Natural killer cell (primary cell): ENCODE measurements at regions not wholly inside any gene's neighbourhood (a gene's known extent, or its start where the extent isn't known, plus 50 kb on each side); places are given as distances from the start of the nearest gene placed in this dataset.

Experiments
- ATAC-seq, 3 donors: fragments of 150-1000 bp in 2 of 3; fragments of 200-7000 bp in 1 of 3; cut with Tn5 transposase; 1 replicate in 1 of 3; 2 replicates in 2 of 3; pipeline ENCODE4 v1.10.0; 2021; ENCODE audit warnings: mild to moderate bottlenecking in 2 of 3, moderate library complexity in 2 of 3
- DNase-seq, 2 donors: peaks; one replicate each; pipeline versions ENCODE4 v3.0.0 to v3.0.0-alpha.2; 2013 to 2021; ENCODE audit warnings: mixed read lengths in 1 of 2
- H3K27ac ChIP-seq: one replicate; pipeline ENCODE4 v1.5.1; 2013; ENCODE audit warnings: mild to moderate bottlenecking, low read length
- H3K27me3 ChIP-seq: one replicate; pipeline ENCODE4 v1.6.1; 2013; ENCODE audit warnings: low read length; ENCODE audit not compliant: control insufficient read depth, insufficient read depth
- H3K36me3 ChIP-seq: one replicate; pipeline ENCODE4 v1.6.1; 2013; ENCODE audit warnings: low read length; ENCODE audit not compliant: control insufficient read depth, insufficient read depth
- H3K4me1 ChIP-seq: one replicate; pipeline ENCODE4 v1.6.1; 2013; ENCODE audit warnings: low read length; ENCODE audit not compliant: control insufficient read depth, insufficient read depth
- H3K4me3 ChIP-seq: one replicate; pipeline ENCODE4 v1.5.1; 2013; ENCODE audit warnings: low read length
- H3K9me3 ChIP-seq: one replicate; pipeline ENCODE4 v1.6.1; 2013; ENCODE audit warnings: low read length; ENCODE audit not compliant: control insufficient read depth, insufficient read depth
- H3K27ac Mint-ChIP-seq, 2 donors: one replicate each; pipeline ENCODE4 v1.8.0; 2022; ENCODE audit warnings: mild to moderate bottlenecking in 2 of 2, mixed read lengths in 2 of 2, moderate library complexity in 1 of 2
- H3K27me3 Mint-ChIP-seq, 2 donors: one replicate each; pipeline ENCODE4 v1.8.0; 2022; ENCODE audit warnings: low read depth in 2 of 2, mixed read lengths in 2 of 2
- H3K36me3 Mint-ChIP-seq: one replicate; pipeline ENCODE4 v1.8.0; 2022; ENCODE audit warnings: mixed read lengths
- H3K4me1 Mint-ChIP-seq, 2 donors: one replicate each; pipeline ENCODE4 v1.8.0; 2022; ENCODE audit warnings: mixed read lengths in 2 of 2
- H3K4me3 Mint-ChIP-seq: one replicate; pipeline ENCODE4 v1.8.0; 2022; ENCODE audit warnings: mild to moderate bottlenecking, moderate library complexity, mixed read lengths
- H3K9me3 Mint-ChIP-seq, 2 donors: one replicate each; pipeline ENCODE4 v1.8.0; 2022; ENCODE audit warnings: mixed read lengths in 2 of 2
- WGBS: methylation state at CpG from one replicate; pipeline ENCODE4 v1.1.7; 2013; ENCODE audit warnings: missing lambda C conversion rate; ENCODE audit not compliant: insufficient coverage; 5-methylcytosine and 5-hydroxymethylcytosine counted together
- intact Hi-C: fragments of 100-400 bp; cut with micrococcal nuclease; formaldehyde crosslinking; loops from one replicate; pipeline ENCODE4 v1.14.2; 2022
- TF ChIP-seq, protein P1 (sequence below): fragments of 200-600 bp; IDR thresholded peaks from one replicate; pipeline ENCODE4 v1.8.0; 2022; ENCODE audit warnings: antibody characterized with exemption

DNA sequence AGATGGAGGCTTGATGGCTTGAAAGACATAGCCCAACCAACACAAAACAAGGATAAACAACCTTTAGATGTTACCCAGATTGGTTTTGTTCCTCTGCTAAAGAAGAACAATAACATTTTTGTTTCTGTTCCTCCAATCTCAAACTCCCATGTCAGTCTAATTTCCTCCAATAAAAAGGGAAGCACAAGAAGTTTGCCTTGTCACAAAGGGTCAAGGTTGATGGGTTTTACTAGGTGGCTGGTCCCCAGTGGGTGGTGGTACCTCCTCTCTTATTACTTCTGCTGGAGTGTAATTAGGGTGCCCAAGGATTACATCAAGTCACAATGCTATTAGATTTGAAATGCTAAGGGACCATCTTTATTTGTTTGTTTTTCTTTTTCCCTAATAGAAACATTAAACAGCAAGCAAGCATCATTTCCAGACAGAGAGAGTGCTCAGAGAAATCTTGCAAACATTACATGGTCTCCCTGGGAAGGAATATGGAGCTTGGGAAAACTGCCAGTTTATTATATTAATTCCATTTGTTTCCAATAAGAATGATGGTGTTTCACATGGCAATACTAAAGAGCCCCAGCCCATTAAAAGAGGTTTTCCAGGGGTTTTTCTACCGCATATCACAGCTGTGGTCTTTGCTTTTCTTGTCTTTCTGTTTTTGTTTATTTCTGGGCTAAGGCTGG, 78.3 kb upstream of the AOAH start:
- intact Hi-C loops, result no loop called here
- no peak overlapping the region for H3K4me3 Mint-ChIP-seq
- WGBS, result 100% methylated on average over 1 of the region's 1 CpG
- H3K27ac ChIP-seq, result no peak overlapping the region
- H3K27me3 ChIP-seq, result no peaks in the 10 kb centered on the region
- no peaks in the 10 kb centered on the region for H3K4me1 ChIP-seq
- no peaks in the 10 kb centered on the region for H3K9me3 ChIP-seq
- no peak overlapping the region for H3K27ac Mint-ChIP-seq
- ATAC-seq (no peak), DNase-seq (no peak)
- H3K9me3 Mint-ChIP-seq, result peaks cover 0 to 2% of the 10 kb centered on the region in 2 donors
- TF ChIP-seq, protein P1, sequence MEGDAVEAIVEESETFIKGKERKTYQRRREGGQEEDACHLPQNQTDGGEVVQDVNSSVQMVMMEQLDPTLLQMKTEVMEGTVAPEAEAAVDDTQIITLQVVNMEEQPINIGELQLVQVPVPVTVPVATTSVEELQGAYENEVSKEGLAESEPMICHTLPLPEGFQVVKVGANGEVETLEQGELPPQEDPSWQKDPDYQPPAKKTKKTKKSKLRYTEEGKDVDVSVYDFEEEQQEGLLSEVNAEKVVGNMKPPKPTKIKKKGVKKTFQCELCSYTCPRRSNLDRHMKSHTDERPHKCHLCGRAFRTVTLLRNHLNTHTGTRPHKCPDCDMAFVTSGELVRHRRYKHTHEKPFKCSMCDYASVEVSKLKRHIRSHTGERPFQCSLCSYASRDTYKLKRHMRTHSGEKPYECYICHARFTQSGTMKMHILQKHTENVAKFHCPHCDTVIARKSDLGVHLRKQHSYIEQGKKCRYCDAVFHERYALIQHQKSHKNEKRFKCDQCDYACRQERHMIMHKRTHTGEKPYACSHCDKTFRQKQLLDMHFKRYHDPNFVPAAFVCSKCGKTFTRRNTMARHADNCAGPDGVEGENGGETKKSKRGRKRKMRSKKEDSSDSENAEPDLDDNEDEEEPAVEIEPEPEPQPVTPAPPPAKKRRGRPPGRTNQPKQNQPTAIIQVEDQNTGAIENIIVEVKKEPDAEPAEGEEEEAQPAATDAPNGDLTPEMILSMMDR, result no peak
- H3K4me3 ChIP-seq, result no peak overlapping the region
- H3K4me1 Mint-ChIP-seq, result peaks cover 14 to 19% of the 10 kb centered on the region in 2 donors
- peaks cover 10% of the 10 kb centered on the region for H3K36me3 Mint-ChIP-seq
- no peaks in the 10 kb centered on the region for H3K36me3 ChIP-seq
- peaks cover 0 to 5% of the 10 kb centered on the region in 2 donors for H3K27me3 Mint-ChIP-seq

DNA sequence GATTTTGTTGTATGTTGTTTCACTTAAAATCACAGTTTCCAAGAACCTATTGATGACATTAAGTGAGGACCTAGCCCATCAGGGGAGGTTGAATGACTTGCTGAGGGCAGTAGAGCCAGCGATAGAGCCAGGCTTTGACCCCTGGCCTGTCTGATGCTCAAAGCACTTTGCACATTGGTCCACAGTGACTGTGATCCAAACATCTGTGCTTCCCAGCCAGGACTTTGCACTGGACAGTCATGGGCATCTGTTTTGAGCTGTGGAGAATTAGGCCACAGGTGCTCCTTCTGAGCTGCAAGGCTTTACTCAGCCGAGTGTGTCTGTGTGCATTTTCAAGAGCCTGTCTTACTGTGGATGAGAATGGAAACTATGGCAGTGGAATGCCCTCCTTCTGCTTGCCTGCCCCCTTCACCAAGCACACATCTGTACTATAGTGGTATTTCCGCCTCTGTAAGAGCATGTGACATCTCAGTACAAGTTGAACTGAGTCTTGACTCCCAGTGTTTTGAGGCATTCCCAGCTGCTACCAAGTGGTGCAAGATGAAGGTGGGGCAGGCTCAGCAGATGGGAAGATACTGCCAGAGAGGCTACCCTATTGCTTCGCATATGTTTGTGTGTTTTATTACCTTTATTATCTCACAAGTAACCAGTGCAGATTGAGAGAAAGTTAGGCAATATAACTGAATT, 72.7 kb upstream of the AOAH start:
- no peak overlapping the region for H3K4me3 ChIP-seq

DNA sequence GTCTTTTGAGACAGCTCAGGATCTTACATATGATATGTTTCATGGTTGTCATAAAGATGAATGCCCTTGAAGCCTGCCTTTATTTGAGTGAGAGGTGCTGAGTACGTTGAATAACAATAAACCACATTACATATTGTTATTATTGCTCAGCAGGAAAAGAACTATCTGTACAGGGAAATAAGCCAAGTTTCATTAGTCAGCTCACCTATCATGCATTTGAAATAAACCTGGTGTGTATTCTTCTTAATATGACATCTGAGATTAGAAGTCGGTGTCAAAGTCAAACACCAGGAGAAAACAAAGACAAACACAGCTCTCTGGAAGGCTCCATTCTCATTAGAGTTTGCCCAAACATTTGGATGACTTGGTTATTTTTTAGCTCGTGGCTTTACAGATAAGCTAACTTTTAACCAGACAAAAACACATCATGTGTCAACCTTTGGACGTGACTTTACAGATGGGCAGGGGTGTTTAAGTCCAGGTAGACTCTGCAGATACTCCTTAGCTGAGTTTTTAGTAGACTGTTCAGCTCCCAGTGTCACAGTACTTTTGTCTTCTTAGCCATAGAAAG, 71.2 kb upstream of the AOAH start:
- ATAC-seq (no peak), DNase-seq (no peak)
- WGBS, result 71% methylated on average over 3 of the region's 4 CpGs
- H3K27me3 ChIP-seq, result no peaks in the 10 kb centered on the region
- Mint-ChIP-seq H3K27me3 (no peaks in the 10 kb centered on the region), H3K4me1 (peaks cover 55 to 59% of the 10 kb centered on the region in 2 donors), H3K27ac (peak overlapping the region; percentile 55 to 76), H3K4me3 (no peak overlapping the region), H3K9me3 (no peaks in the 10 kb centered on the region), H3K36me3 (no peaks in the 10 kb centered on the region)
- H3K27ac ChIP-seq, result no peak overlapping the region
- peaks cover 23% of the 10 kb centered on the region for H3K4me1 ChIP-seq
- H3K9me3 ChIP-seq, result no peaks in the 10 kb centered on the region
- TF ChIP-seq, protein P1, result no peak
- no peak overlapping the region for H3K4me3 ChIP-seq
- no peaks in the 10 kb centered on the region for H3K36me3 ChIP-seq
- intact Hi-C loops, result no loop called here

More for the DNA sequence above, 72.7 kb upstream of the AOAH start:
- Mint-ChIP-seq H3K27me3 (no peaks in the 10 kb centered on the region), H3K9me3 (no peaks in the 10 kb centered on the region), H3K27ac (no peak overlapping the region), H3K4me3 (no peak overlapping the region), H3K4me1 (peaks cover 40 to 45% of the 10 kb centered on the region in 2 donors), H3K36me3 (no peaks in the 10 kb centered on the region)
- no peaks in the 10 kb centered on the region for H3K27me3 ChIP-seq
- DNase-seq (no peak), ATAC-seq (no peak)
- H3K9me3 ChIP-seq, result no peaks in the 10 kb centered on the region
- intact Hi-C loops, result no loop called here
- no peak overlapping the region for H3K27ac ChIP-seq
- WGBS, result 98% methylated on average over 3 of the region's 4 CpGs
- peaks cover 22% of the 10 kb centered on the region for H3K4me1 ChIP-seq
- H3K36me3 ChIP-seq, result no peaks in the 10 kb centered on the region
- TF ChIP-seq, protein P1, result no peak
